IPS-18c (cell line): ENCODE measurements at regions not wholly inside any gene's neighbourhood (a gene's known extent, or its start where the extent isn't known, plus 50 kb on each side); places are given as distances from the start of the nearest gene placed in this dataset.

Source experiments
- H3K4me3 ChIP-seq: 2 replicates; pipeline ENCODE4 v1.7.0; 2013; ENCODE audit warnings: low read depth, mild to moderate bottlenecking, low read length, moderate library complexity; ENCODE audit not compliant: insufficient read depth
- H3K9me3 ChIP-seq: one replicate; pipeline ENCODE4 v1.6.1; 2013; ENCODE audit warnings: mild to moderate bottlenecking, low read length, moderate library complexity; ENCODE audit not compliant: control insufficient read depth, insufficient read depth

GRCh38 chr9:28056466-28056865, 483.2 kb upstream of the C9orf72 start:
- no peaks in the 10 kb centered on the region for H3K9me3 ChIP-seq
- no peak overlapping the region for H3K4me3 ChIP-seq

GRCh38 chr9:28059192-28059591, 485.9 kb upstream of the C9orf72 start:
- H3K9me3 ChIP-seq: no peaks in the 10 kb centered on the region
- H3K4me3 ChIP-seq: no peak overlapping the region

- H3K4me3 ChIP-seq: no peak overlapping the region
- no peaks in the 10 kb centered on the region for H3K9me3 ChIP-seq
Observed at GRCh38 chr9:28064241-28064815, 491.0 kb upstream of the C9orf72 start.

GRCh38 chr9:28073270-28073669, 500.0 kb upstream of the C9orf72 start:
- Histone ChIP-seq H3K9me3 (no peaks in the 10 kb centered on the region), H3K4me3 (no peak overlapping the region)

GRCh38 chr9:28079677-28080076, 506.4 kb upstream of the C9orf72 start:
- Histone ChIP-seq H3K4me3 (no peak overlapping the region), H3K9me3 (no peaks in the 10 kb centered on the region)

GRCh38 chr9:28082671-28083070, 509.4 kb upstream of the C9orf72 start:
- no peaks in the 10 kb centered on the region for H3K9me3 ChIP-seq

GRCh38 chr9:28086881-28087280, 513.6 kb upstream of the C9orf72 start:
- Histone ChIP-seq H3K9me3 (no peaks in the 10 kb centered on the region), H3K4me3 (no peak overlapping the region)

More at GRCh38 chr9:28082671-28083070, 509.4 kb upstream of the C9orf72 start:
- H3K4me3 ChIP-seq: no peak overlapping the region

- no peaks in the 10 kb centered on the region for H3K9me3 ChIP-seq
- H3K4me3 ChIP-seq: no peak overlapping the region
Observed at GRCh38 chr9:28092981-28093936, 520.0 kb upstream of the C9orf72 start.

GRCh38 chr9:28101509-28101908, 528.2 kb upstream of the C9orf72 start:
- H3K4me3 ChIP-seq: no peak overlapping the region

GRCh38 chr9:28105001-28105400, 531.7 kb upstream of the C9orf72 start:
- Histone ChIP-seq H3K4me3 (no peak overlapping the region), H3K9me3 (peaks cover 2% of the 10 kb centered on the region)

More at GRCh38 chr9:28101509-28101908, 528.2 kb upstream of the C9orf72 start:
- H3K9me3 ChIP-seq: no peaks in the 10 kb centered on the region

- no peak overlapping the region for H3K4me3 ChIP-seq
- H3K9me3 ChIP-seq: no peaks in the 10 kb centered on the region
Observed at GRCh38 chr9:28120184-28120583, 546.9 kb upstream of the C9orf72 start.

- no peak overlapping the region for H3K4me3 ChIP-seq
Observed at GRCh38 chr9:28120626-28121025, 547.3 kb upstream of the C9orf72 start.

GRCh38 chr9:28121366-28121765, 548.1 kb upstream of the C9orf72 start:
- Histone ChIP-seq H3K9me3 (no peaks in the 10 kb centered on the region), H3K4me3 (no peak overlapping the region)

More at GRCh38 chr9:28120626-28121025, 547.3 kb upstream of the C9orf72 start:
- H3K9me3 ChIP-seq: no peaks in the 10 kb centered on the region

- Histone ChIP-seq H3K4me3 (no peak overlapping the region), H3K9me3 (no peaks in the 10 kb centered on the region)
Observed at GRCh38 chr9:28124917-28125316, 551.6 kb upstream of the C9orf72 start.

- no peak overlapping the region for H3K4me3 ChIP-seq
Observed at GRCh38 chr9:28127101-28127500, 553.8 kb upstream of the C9orf72 start.

GRCh38 chr9:28134446-28134976, 561.2 kb upstream of the C9orf72 start:
- Histone ChIP-seq H3K9me3 (no peaks in the 10 kb centered on the region), H3K4me3 (no peak overlapping the region)

More at GRCh38 chr9:28127101-28127500, 553.8 kb upstream of the C9orf72 start:
- H3K9me3 ChIP-seq: no peaks in the 10 kb centered on the region

- Histone ChIP-seq H3K4me3 (no peak overlapping the region), H3K9me3 (no peaks in the 10 kb centered on the region)
Observed at GRCh38 chr9:28135549-28135948, 562.3 kb upstream of the C9orf72 start.

- Histone ChIP-seq H3K9me3 (no peaks in the 10 kb centered on the region), H3K4me3 (no peak overlapping the region)
Observed at GRCh38 chr9:28136113-28136512, 562.8 kb upstream of the C9orf72 start.
